Chondrocyte (in vitro differentiated cells): ENCODE measurements at regions not wholly inside any gene's neighbourhood (a gene's known extent, or its start where the extent isn't known, plus 50 kb on each side); places are given as distances from the start of the nearest gene placed in this dataset.

ENCODE experiments used
- DNase-seq: peaks from one replicate; pipeline ENCODE4 v3.0.0; 2021; ENCODE audit warnings: mixed read lengths, low spot score
- H3K27ac Mint-ChIP-seq: one replicate; pipeline ENCODE4 v1.8.0; 2021; ENCODE audit warnings: mild to moderate bottlenecking, moderate library complexity, mixed read lengths; ENCODE audit not compliant: unreplicated experiment
- H3K27me3 Mint-ChIP-seq: 2 replicates; pipeline ENCODE4 v1.8.0; 2021; ENCODE audit warnings: low read depth, mixed read lengths
- H3K36me3 Mint-ChIP-seq: 2 replicates; pipeline ENCODE4 v1.8.0; 2021; ENCODE audit warnings: low read depth, mixed read lengths
- H3K4me1 Mint-ChIP-seq: 2 replicates; pipeline ENCODE4 v1.8.0; 2021; ENCODE audit warnings: low read depth, mild to moderate bottlenecking, mixed read lengths
- H3K4me3 Mint-ChIP-seq: one replicate; pipeline ENCODE4 v1.8.0; 2021; ENCODE audit warnings: mild to moderate bottlenecking, moderate library complexity, mixed read lengths; ENCODE audit not compliant: unreplicated experiment
- H3K9me3 Mint-ChIP-seq: 2 replicates; pipeline ENCODE4 v1.8.0; 2021; ENCODE audit warnings: low read depth, mixed read lengths
- CTCF ChIP-seq: fragments of 200-600 bp; sonication (generic); IDR thresholded peaks from 2 replicates; pipeline ENCODE4 v1.5.0; 2021; ENCODE audit warnings: antibody characterized with exemption, mild to moderate bottlenecking, moderate library complexity

DNA sequence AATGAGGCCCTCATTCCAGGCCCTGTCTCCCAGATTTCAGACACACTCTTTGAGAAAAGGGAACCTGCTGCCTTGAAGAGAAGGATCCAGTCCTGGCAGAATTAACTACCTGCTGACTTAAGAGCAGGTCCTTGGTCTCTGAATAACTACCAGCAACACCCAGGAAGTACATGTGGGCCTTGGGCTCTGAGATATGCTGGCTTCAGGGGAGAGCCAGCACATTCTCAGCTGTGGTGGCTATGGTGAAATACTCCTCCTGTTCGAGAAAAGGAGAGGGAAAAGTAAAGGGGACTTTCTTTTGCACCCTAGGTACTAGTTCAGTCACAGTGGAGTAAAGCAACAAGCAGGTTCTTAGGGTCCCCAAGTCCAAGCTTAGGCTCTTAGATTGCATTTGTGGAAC, 120.0 kb downstream of the HMHB1 start:
- Mint-ChIP-seq H3K9me3 (peaks cover 31% of the 10 kb centered on the region), H3K27me3 (no peaks in the 10 kb centered on the region), H3K27ac (no peak overlapping the region), H3K4me1 (no peaks in the 10 kb centered on the region), H3K36me3 (peaks cover 10% of the 10 kb centered on the region), H3K4me3 (no peak overlapping the region)
- no peak for TF ChIP-seq CTCF
- no peak for DNase-seq

DNA sequence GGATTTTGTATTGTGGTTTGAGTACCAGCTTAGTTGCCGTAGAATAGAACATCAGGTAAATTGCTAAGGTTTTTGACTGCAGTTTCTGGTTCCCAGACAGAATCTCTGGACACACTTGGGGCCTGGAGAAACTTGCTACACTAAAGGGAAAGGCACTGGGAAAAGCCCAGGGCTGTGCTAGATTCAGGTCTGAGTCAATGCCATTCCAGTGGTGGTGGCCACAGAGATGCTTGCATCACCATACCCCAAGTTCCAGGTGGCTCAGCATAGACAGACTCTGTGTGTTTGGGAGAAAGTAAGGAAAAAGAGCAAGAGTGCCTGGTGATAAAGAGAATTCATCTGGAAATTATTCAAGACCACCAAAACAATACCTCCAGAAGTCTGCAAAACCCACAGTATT, 120.6 kb downstream of the HMHB1 start:
- no peaks in the 10 kb centered on the region for H3K4me1 Mint-ChIP-seq
- no peak for DNase-seq
- no peak for TF ChIP-seq CTCF
- no peak overlapping the region for H3K27ac Mint-ChIP-seq
- no peak overlapping the region for H3K4me3 Mint-ChIP-seq
- H3K27me3 Mint-ChIP-seq: no peaks in the 10 kb centered on the region
- peaks cover 10% of the 10 kb centered on the region for H3K36me3 Mint-ChIP-seq
- peaks cover 31% of the 10 kb centered on the region for H3K9me3 Mint-ChIP-seq

DNA sequence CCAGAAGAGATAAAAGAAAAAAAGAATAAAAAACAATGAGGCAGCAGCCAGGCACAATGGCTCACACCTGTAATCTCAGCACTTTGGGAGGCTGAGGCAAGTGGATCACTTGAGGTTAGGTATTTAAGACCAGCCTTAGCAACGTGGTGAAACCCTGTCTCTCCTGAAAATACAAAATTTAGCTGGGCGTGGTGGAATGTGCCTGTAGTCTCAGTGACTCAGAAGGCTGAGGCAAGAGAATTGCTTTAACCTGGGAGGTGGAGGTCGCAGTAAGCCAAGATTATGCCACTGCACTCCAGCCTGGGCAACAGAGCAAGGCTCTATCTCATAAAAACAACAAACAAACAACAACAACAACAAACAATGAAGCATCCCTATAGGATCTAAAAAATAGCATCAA, 121.5 kb downstream of the HMHB1 start:
- Mint-ChIP-seq H3K4me1 (peaks cover 4% of the 10 kb centered on the region), H3K9me3 (peaks cover 31% of the 10 kb centered on the region), H3K27me3 (no peaks in the 10 kb centered on the region), H3K36me3 (peaks cover 10% of the 10 kb centered on the region), H3K27ac (no peak overlapping the region), H3K4me3 (no peak overlapping the region)
- DNase-seq: no peak
- TF ChIP-seq CTCF: no peak

GRCh38 chr5:143934821-143935220, 122.9 kb downstream of the HMHB1 start:
- Mint-ChIP-seq H3K9me3 (peaks cover 35% of the 10 kb centered on the region), H3K4me1 (peaks cover 4% of the 10 kb centered on the region), H3K4me3 (no peak overlapping the region), H3K27ac (no peak overlapping the region), H3K27me3 (no peaks in the 10 kb centered on the region), H3K36me3 (peaks cover 10% of the 10 kb centered on the region)
- no peak for TF ChIP-seq CTCF
- DNase-seq: no peak

- Mint-ChIP-seq H3K4me3 (no peak overlapping the region), H3K27me3 (no peaks in the 10 kb centered on the region), H3K9me3 (peaks cover 50% of the 10 kb centered on the region), H3K27ac (no peak overlapping the region), H3K4me1 (peaks cover 4% of the 10 kb centered on the region), H3K36me3 (peaks cover 9% of the 10 kb centered on the region)
- DNase-seq: no peak
- no peak for TF ChIP-seq CTCF
Measured at GRCh38 chr5:143938230-143938629, 126.3 kb downstream of the HMHB1 start.
